Stomach (tissue), 8 donors: ENCODE measurements at regions not wholly inside any gene's neighbourhood (a gene's known extent, or its start where the extent isn't known, plus 50 kb on each side); places are given as distances from the start of the nearest gene placed in this dataset.
"Not testable (repeated sequence)": the region's sequence is repeated elsewhere in the genome, so short reads cannot be mapped to it uniquely, and the experiment has no call there.

Experiments used
- DNase-seq, 2 donors: peaks; one replicate each; pipeline versions ENCODE4 v3.0.0 to v3.0.0-alpha.2; 2013 to 2019
- H3K27ac ChIP-seq, 5 donors: fragments of 200-600 bp in 4 of 5; sonication (generic) in 4 of 5; one replicate each; pipeline ENCODE4 v1.5.1; 2013 to 2019; ENCODE audit warnings: mild to moderate bottlenecking in 1 of 5, moderate library complexity in 1 of 5
- H3K27me3 ChIP-seq, 3 donors: fragments of 200-600 bp; sonication (generic); one replicate each; pipeline ENCODE4 v1.5.1; 2017 to 2019; ENCODE audit warnings: mixed run types in 1 of 3
- H3K36me3 ChIP-seq, 4 donors: fragments of 200-600 bp; sonication (generic); 1 replicate in 3 of 4; 2 replicates in 1 of 4; pipeline ENCODE4 v1.5.1; 2016 to 2019
- H3K4me1 ChIP-seq, 4 donors: fragments of 200-600 bp; sonication (generic); one replicate each; pipeline ENCODE4 v1.5.1; 2016 to 2019
- H3K4me3 ChIP-seq, 4 donors: fragments of 200-600 bp; sonication (generic) in 3 of 4; one replicate each; pipeline ENCODE4 v1.5.1; 2016 to 2019; ENCODE audit warnings: mild to moderate bottlenecking in 1 of 4
- H3K9me3 ChIP-seq, 4 donors: fragments of 200-600 bp; sonication (generic); one replicate each; pipeline ENCODE4 v1.5.1; 2016 to 2019
- CTCF ChIP-seq, 7 experiments: fragments of 450-650 bp in 4 of 7; fragments of 200-600 bp in 3 of 7; sonication (generic) in 3 of 7; IDR thresholded peaks; one replicate each; pipeline ENCODE4 v1.5.1; 2016 to 2019; ENCODE audit warnings: antibody characterized with exemption in 7 of 7, control low read depth in 2 of 7, mild to moderate bottlenecking in 1 of 7
- EP300 ChIP-seq: sonication (generic); formaldehyde crosslinking; IDR thresholded peaks from one replicate; pipeline ENCODE4 v1.6.1; 2017; ENCODE audit warnings: antibody characterized with exemption
- POLR2A ChIP-seq, 4 donors: fragments of 450-650 bp; IDR thresholded peaks; one replicate each; pipeline ENCODE4 v1.6.1; 2016; ENCODE audit warnings: antibody characterized with exemption in 4 of 4, control low read depth in 2 of 4, mild to moderate bottlenecking in 1 of 4, moderate library complexity in 1 of 4
- POLR2AphosphoS5 ChIP-seq, 3 donors: sonication (generic); formaldehyde crosslinking; IDR thresholded peaks; one replicate each; pipeline ENCODE4 v1.6.1; 2016; ENCODE audit warnings: antibody characterized with exemption in 3 of 3
- WGBS, 5 donors: extraction: QIAGEN DNeasy Blood & Tissue Kit in 3 of 5; methylation state at CpG; one replicate each; pipeline versions ENCODE4 v1.1.5 to v1.1.7; 2013 to 2018; 5-methylcytosine and 5-hydroxymethylcytosine counted together
- intact Hi-C: fragments of 100-400 bp; cut with DNase I; formaldehyde crosslinking; loops from one replicate; pipeline ENCODE4 v1.15.1; 2023; ENCODE audit warnings: low total_unique reads
- donor health status: healthy with polysubstance abuse.
- donor health status: Bipolar disorder and iron deficiency.
- donor health status: healthy.

- H3K27me3 ChIP-seq, result no peaks in the 10 kb centered on the region
- intact Hi-C loops, result no loop called here
- no peaks in the 10 kb centered on the region for H3K4me1 ChIP-seq
- DNase-seq, result no peak
- peaks cover 0 to 4% (median 0%) of the 10 kb centered on the region in 4 donors for H3K9me3 ChIP-seq
- H3K27ac ChIP-seq, result no peak overlapping the region
- H3K4me3 ChIP-seq, result no peak overlapping the region
- no peaks in the 10 kb centered on the region for H3K36me3 ChIP-seq
- WGBS, 5 donors, result 88 to 95% (median 92%) methylated on average over 3 of the region's 3 CpGs
- TF ChIP-seq EP300 (no peak), POLR2AphosphoS5 (IDR thresholded peaks at IDR 0.05) (no peak), POLR2A (IDR thresholded peaks at IDR 0.05) (no peak)
Observed at GRCh38 chr14:27256805-27257204, 659.0 kb upstream of the NOVA1 start.

- WGBS, 5 donors, result 64 to 81% (median 77%) methylated on average over 1 of the region's 1 CpG
- intact Hi-C loops, result no loop called here
- Histone ChIP-seq H3K27ac (no peak overlapping the region), H3K27me3 (no peaks in the 10 kb centered on the region), H3K36me3 (no peaks in the 10 kb centered on the region), H3K4me1 (no peaks in the 10 kb centered on the region), H3K4me3 (no peak overlapping the region), H3K9me3 (no peaks in the 10 kb centered on the region)
- DNase-seq, result no peak
- TF ChIP-seq CTCF (IDR thresholded peaks at IDR 0.05) (no peak), POLR2A (IDR thresholded peaks at IDR 0.05) (no peak), EP300 (no peak), POLR2AphosphoS5 (IDR thresholded peaks at IDR 0.05) (no peak)
Observed at GRCh38 chr14:27267876-27268275, 670.0 kb upstream of the NOVA1 start.

GRCh38 chr14:27270716-27271115 lies 672.9 kb upstream of the NOVA1 start:
- 60 to 72% (median 68%) methylated on average over 6 of the region's 6 CpGs for WGBS, 5 donors
- no peak overlapping the region for H3K27ac ChIP-seq
- H3K9me3 ChIP-seq, result no peaks in the 10 kb centered on the region
- intact Hi-C loops, result no loop called here
- no peaks in the 10 kb centered on the region for H3K36me3 ChIP-seq
- TF ChIP-seq POLR2AphosphoS5 (IDR thresholded peaks at IDR 0.05) (no peak), POLR2A (IDR thresholded peaks at IDR 0.05) (no peak), EP300 (no peak), CTCF (IDR thresholded peaks at IDR 0.05) (no peak)
- no peaks in the 10 kb centered on the region for H3K27me3 ChIP-seq
- H3K4me3 ChIP-seq, result no peak overlapping the region
- no peak for DNase-seq
- H3K4me1 ChIP-seq, result no peaks in the 10 kb centered on the region

GRCh38 chr14:27278341-27278740 lies 680.5 kb upstream of the NOVA1 start:
- TF ChIP-seq EP300, result no peak
- TF ChIP-seq POLR2AphosphoS5 (IDR thresholded peaks at IDR 0.05), result no peak
- H3K27me3 ChIP-seq, result no peaks in the 10 kb centered on the region
- H3K36me3 ChIP-seq, result no peaks in the 10 kb centered on the region
- intact Hi-C loops, result no loop called here
- no peak overlapping the region for H3K4me3 ChIP-seq
- no peaks in the 10 kb centered on the region for H3K4me1 ChIP-seq
- WGBS, 5 donors, result 7 to 23% (median 7%) methylated on average over 2 of the region's 2 CpGs
- no peak for DNase-seq
- no peak overlapping the region for H3K27ac ChIP-seq
- H3K9me3 ChIP-seq, result no peaks in the 10 kb centered on the region

GRCh38 chr14:27305441-27305945 lies 707.7 kb upstream of the NOVA1 start:
- TF ChIP-seq POLR2AphosphoS5 (IDR thresholded peaks at IDR 0.05), result no peak
- no peak for TF ChIP-seq EP300
- TF ChIP-seq CTCF (IDR thresholded peaks at IDR 0.05), result no peak
- TF ChIP-seq POLR2A (IDR thresholded peaks at IDR 0.05), result no peak
- intact Hi-C loops, result no loop called here

GRCh38 chr14:27312730-27313129 lies 714.9 kb upstream of the NOVA1 start:
- 94 to 99% (median 95%) methylated on average over 7 of the region's 7 CpGs for WGBS, 5 donors
- DNase-seq, result not testable (repeated sequence)

More at GRCh38 chr14:27305441-27305945, 707.7 kb upstream of the NOVA1 start:
- no peak overlapping the region for H3K4me3 ChIP-seq
- H3K36me3 ChIP-seq, result no peaks in the 10 kb centered on the region
- peak in 1 of 2 donors; percentile 26 for DNase-seq
- no peaks in the 10 kb centered on the region for H3K4me1 ChIP-seq
- no peak overlapping the region for H3K27ac ChIP-seq
- H3K27me3 ChIP-seq, result no peaks in the 10 kb centered on the region
- H3K9me3 ChIP-seq, result peaks cover 0 to 16% (median 7%) of the 10 kb centered on the region in 4 donors

More at GRCh38 chr14:27312730-27313129, 714.9 kb upstream of the NOVA1 start:
- H3K36me3 ChIP-seq, H3K27me3 ChIP-seq, H3K27ac ChIP-seq, H3K9me3 ChIP-seq, H3K4me1 ChIP-seq, H3K4me3 ChIP-seq, intact Hi-C loops: not testable (repeated sequence)
